ENCODE measurements at regions not wholly inside any gene's neighbourhood (a gene's known extent, or its start where the extent isn't known, plus 50 kb on each side); places are given as distances from the start of the nearest gene placed in this dataset.

- no peak for TF ChIP-seq CTCF (IDR thresholded peaks at IDR 0.05; ENCODE audit: low read depth, low read length)
- DNase-seq (ENCODE audit: extremely low read depth, low read depth): no peak
These were observed 1741.5 kb downstream of the PCDH9 start for GRCh38 chr13:65488606-65489005.

GRCh38 chr13:65479692-65480091 is 1750.4 kb downstream of the PCDH9 start:
- TF ChIP-seq CTCF (IDR thresholded peaks at IDR 0.05; ENCODE audit: low read depth, low read length): no peak
- DNase-seq (ENCODE audit: extremely low read depth, low read depth): no peak

DNA sequence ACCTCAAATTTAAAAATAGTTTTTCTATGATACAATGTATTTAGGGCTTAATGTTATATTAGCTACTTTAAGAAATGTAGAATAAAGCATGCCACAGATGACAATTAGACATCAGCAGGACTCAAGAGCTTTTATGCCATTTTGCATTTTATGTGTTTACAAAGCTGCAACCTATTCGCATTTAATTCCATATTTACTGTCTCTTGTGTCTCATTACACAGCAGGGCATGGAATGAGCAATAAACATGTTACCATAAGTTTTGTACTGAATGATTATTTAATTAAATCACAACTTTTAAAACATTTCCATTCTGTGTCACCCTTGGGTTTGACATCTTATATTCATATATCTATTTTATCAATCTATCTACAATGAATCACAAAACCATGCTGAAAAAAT is 1756.9 kb downstream of the PCDH9 start:
- TF ChIP-seq CTCF (IDR thresholded peaks at IDR 0.05; ENCODE audit: low read depth, low read length): no peak
- no peak for DNase-seq (ENCODE audit: extremely low read depth, low read depth)

DNA sequence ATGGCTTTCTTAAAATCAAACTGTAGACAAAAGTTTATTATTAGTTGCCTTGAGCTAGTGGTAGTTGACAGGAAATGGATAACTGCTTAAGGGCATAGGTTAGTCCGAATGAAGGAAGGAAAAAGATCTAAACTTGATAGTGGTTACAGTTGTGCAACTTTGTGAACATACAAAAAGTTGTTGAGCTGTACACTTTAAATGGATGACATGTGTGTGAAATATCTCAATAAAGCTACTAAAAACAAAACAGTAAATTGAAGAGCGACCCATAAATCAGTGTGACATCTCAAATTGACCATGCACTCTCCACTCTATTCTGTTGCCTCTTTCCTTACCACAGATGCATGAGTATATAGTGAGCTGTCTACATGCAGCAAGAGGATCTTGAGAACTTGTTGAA is 1757.8 kb downstream of the PCDH9 start:
- no peak for TF ChIP-seq CTCF (IDR thresholded peaks at IDR 0.05; ENCODE audit: low read depth, low read length)
- DNase-seq (ENCODE audit: extremely low read depth, low read depth): no peak

DNA sequence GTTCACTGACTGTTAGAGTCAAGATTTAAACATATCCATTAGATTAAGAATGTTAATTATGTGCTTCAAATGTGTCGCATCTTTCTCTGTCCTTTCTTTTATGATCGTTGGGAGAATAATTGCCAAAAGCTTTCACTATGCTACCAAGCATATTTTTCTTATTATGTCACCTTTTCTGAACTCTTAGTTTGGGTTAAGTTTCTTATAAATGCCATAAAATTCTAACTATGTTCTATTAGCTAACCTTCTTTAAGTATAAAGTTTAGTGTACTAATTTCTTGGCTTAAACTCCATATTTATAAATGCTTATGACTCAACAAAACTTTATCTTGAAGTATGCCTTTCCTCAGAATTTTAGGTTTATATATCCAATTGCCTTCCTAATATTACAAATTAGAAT is 1759.4 kb downstream of the PCDH9 start:
- TF ChIP-seq CTCF (IDR thresholded peaks at IDR 0.05; ENCODE audit: low read depth, low read length): no peak
- DNase-seq (ENCODE audit: extremely low read depth, low read depth): no peak

DNA sequence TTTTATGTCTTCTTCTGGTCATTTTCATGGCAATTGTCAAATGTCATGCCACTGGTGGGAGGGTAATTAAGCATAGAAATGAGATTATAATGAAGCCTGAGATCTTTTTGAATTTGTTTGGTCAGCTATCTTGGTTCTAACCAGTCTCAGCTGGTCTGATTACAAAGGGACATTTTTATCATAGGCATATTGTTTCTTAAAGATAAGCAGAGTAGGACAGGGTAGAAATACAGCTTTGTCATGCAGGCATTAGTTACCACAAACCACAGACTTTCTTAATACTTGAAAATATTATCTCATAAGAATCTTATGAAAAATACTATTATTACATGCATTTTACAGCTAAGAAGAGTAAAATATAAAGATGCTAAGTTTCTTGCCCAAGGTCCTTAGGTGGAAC is 1761.5 kb downstream of the PCDH9 start:
- DNase-seq (ENCODE audit: extremely low read depth, low read depth): no peak
- no peak for TF ChIP-seq CTCF (IDR thresholded peaks at IDR 0.05; ENCODE audit: low read depth, low read length)

DNA sequence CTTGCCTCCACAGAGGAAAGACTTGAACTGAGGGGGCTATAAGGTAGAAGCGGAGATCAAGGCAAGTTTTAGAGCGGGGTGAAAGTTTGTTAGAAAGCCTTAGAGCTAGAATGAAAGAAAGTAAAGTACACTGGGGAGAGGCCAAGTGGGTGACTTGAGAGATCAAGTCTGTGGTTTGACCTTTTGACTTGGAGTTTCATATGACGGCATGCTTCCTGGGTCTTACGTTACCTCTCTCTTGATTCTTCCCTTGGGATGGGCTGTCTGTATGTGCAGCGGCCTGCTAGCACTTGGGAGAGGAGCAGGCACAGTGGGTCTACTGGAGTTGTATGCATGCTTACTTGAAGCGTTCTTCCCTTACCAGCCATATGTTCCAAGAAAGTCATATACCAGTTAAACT is 1768.5 kb downstream of the PCDH9 start:
- no peak for DNase-seq (ENCODE audit: extremely low read depth, low read depth)
- no peak for TF ChIP-seq CTCF (IDR thresholded peaks at IDR 0.05; ENCODE audit: low read depth, low read length)

Measured in AG09319 (cell line).